ENCODE measurements at regions not wholly inside any gene's neighbourhood (a gene's known extent, or its start where the extent isn't known, plus 50 kb on each side); places are given as distances from the start of the nearest gene placed in this dataset.

DNA sequence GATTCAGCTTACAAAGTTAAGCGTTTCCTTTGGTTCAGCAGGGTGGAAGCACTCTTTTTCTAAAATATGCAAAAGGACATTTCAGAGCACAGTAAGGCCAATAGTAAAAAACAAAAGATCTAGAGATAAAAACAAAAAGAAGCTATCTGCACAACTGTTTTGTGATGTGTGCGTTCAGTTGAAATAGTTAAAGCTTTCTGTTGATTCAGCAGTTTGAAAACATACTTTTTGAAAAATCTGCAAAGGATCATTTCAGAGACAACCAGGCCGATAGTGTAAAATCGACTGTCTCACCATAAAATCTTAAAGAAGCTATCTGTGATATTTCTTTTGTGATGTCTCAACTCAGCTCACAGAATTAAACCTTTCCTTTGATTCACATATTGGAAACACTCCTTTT lies 300.0 kb upstream of the ALG10B start:
- H2BK120ac ChIP-seq (ENCODE audit: insufficient read depth, low read length, poor library complexity) = no peak overlapping the region
- H3K27me3 ChIP-seq (ENCODE audit: insufficient read depth, low read length) = no peaks in the 10 kb centered on the region
- H3K23ac ChIP-seq (ENCODE audit: low read length) = no peak overlapping the region
- no peak overlapping the region for H3K27ac ChIP-seq (ENCODE audit: low read depth, low read length)
- no peak overlapping the region for H4K91ac ChIP-seq (ENCODE audit: low read depth, low read length)
- no peak overlapping the region for H3K18ac ChIP-seq (ENCODE audit: low read length)
- no peak overlapping the region for H2AFZ ChIP-seq (ENCODE audit: insufficient read depth, low read length, poor library complexity)
- no peak overlapping the region for H2AK5ac ChIP-seq (ENCODE audit: low read length)
- DNase-seq = no peak
- H3K9ac ChIP-seq (ENCODE audit: low read length) = no peak overlapping the region
- H2BK5ac ChIP-seq (ENCODE audit: low read depth, low read length, poor library complexity) = no peak overlapping the region
- H3K4me1 ChIP-seq (ENCODE audit: control insufficient read depth in 1 of 2, insufficient read depth in 2 of 2, low read length in 2 of 2) = no peaks in the 10 kb centered on the region
- no peak overlapping the region for H3K4ac ChIP-seq (ENCODE audit: low read depth, low read length)
- H4K12ac ChIP-seq (ENCODE audit: low read depth, low read length) = no peak overlapping the region
- no peaks in the 10 kb centered on the region for H3K36me3 ChIP-seq (ENCODE audit: control insufficient read depth in 1 of 2, insufficient read depth in 2 of 2, low read length in 2 of 2)
- no peaks in the 10 kb centered on the region for H3K9me3 ChIP-seq (ENCODE audit: insufficient read depth, low read depth, low read length)
- H4K8ac ChIP-seq (ENCODE audit: low read depth, low read length) = no peak overlapping the region
- H2BK12ac ChIP-seq (ENCODE audit: low read length) = no peak overlapping the region
- H3K4me2 ChIP-seq (ENCODE audit: low read length) = no peak overlapping the region
- no peak overlapping the region for H3K14ac ChIP-seq (ENCODE audit: low read length)
- no peaks in the 10 kb centered on the region for H3K79me1 ChIP-seq (ENCODE audit: low read length)
- no CpG with 5 or more reads among the region's 4 CpGs for WGBS (ENCODE audit: extremely low coverage, insufficient coverage, insufficient read length)
- no peaks in the 10 kb centered on the region for H3K79me2 ChIP-seq (ENCODE audit: control insufficient read depth, insufficient read depth, low read length, poor library complexity)
- H3K4me3 ChIP-seq (ENCODE audit: low read depth, low read length) = no peak overlapping the region

- Histone ChIP-seq H3K36me3 (ENCODE audit: control insufficient read depth in 1 of 2, insufficient read depth in 2 of 2, low read length in 2 of 2) (no peaks in the 10 kb centered on the region), H3K4me1 (ENCODE audit: control insufficient read depth in 1 of 2, insufficient read depth in 2 of 2, low read length in 2 of 2) (no peaks in the 10 kb centered on the region), H3K4me3 (ENCODE audit: low read depth, low read length) (no peak overlapping the region), H2BK120ac (ENCODE audit: insufficient read depth, low read length, poor library complexity) (no peak overlapping the region), H3K4me2 (ENCODE audit: low read length) (no peak overlapping the region), H3K9me3 (ENCODE audit: insufficient read depth, low read depth, low read length) (peaks cover 3% of the 10 kb centered on the region), H3K14ac (ENCODE audit: low read length) (no peak overlapping the region), H2BK12ac (ENCODE audit: low read length) (no peak overlapping the region), H3K27ac (ENCODE audit: low read depth, low read length) (no peak overlapping the region), H3K27me3 (ENCODE audit: insufficient read depth, low read length) (no peaks in the 10 kb centered on the region), H2AFZ (ENCODE audit: insufficient read depth, low read length, poor library complexity) (no peak overlapping the region), H2AK5ac (ENCODE audit: low read length) (no peak overlapping the region), H3K9ac (ENCODE audit: low read length) (no peak overlapping the region), H2BK5ac (ENCODE audit: low read depth, low read length, poor library complexity) (no peak overlapping the region), H4K8ac (ENCODE audit: low read depth, low read length) (no peak overlapping the region), H3K79me2 (ENCODE audit: control insufficient read depth, insufficient read depth, low read length, poor library complexity) (no peaks in the 10 kb centered on the region), H4K91ac (ENCODE audit: low read depth, low read length) (no peak overlapping the region), H4K12ac (ENCODE audit: low read depth, low read length) (no peak overlapping the region), H3K23ac (ENCODE audit: low read length) (no peak overlapping the region), H3K79me1 (ENCODE audit: low read length) (no peaks in the 10 kb centered on the region), H3K18ac (ENCODE audit: low read length) (no peak overlapping the region), H3K4ac (ENCODE audit: low read depth, low read length) (no peak overlapping the region)
- no peak for DNase-seq
- no CpG with 5 or more reads among the region's 1 CpG for WGBS (ENCODE audit: extremely low coverage, insufficient coverage, insufficient read length)
Measured at GRCh38 chr12:38025916-38026315, 290.7 kb upstream of the ALG10B start.

DNA sequence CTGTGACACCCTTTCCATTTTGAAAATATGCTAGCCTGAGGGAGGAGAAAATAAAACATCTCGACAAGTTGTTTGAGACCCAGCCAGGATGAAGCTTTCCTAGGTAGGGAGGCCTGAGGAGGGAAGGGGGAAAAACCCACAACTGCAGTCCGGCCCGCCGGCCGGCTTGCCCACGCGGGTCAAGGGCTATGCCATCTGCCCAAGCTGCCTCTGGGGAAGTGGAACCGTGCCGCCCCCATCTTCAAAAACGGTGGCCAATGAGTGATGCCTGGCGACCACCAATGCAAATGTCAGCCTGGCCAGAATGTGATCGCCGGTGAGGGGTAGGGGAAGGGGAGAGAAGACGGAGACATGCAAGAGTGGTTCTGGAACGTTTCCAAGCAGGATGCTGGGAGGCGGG lies 263.5 kb upstream of the ALG10B start:
- Histone ChIP-seq H3K36me3 (ENCODE audit: control insufficient read depth in 1 of 2, insufficient read depth in 2 of 2, low read length in 2 of 2) (no peaks in the 10 kb centered on the region), H3K18ac (ENCODE audit: low read length) (no peak overlapping the region), H2AFZ (ENCODE audit: insufficient read depth, low read length, poor library complexity) (no peak overlapping the region), H3K4me1 (ENCODE audit: control insufficient read depth in 1 of 2, insufficient read depth in 2 of 2, low read length in 2 of 2) (no peaks in the 10 kb centered on the region), H3K14ac (ENCODE audit: low read length) (no peak overlapping the region), H2BK5ac (ENCODE audit: low read depth, low read length, poor library complexity) (no peak overlapping the region), H3K9me3 (ENCODE audit: insufficient read depth, low read depth, low read length) (peaks cover 59% of the 10 kb centered on the region), H4K91ac (ENCODE audit: low read depth, low read length) (no peak overlapping the region), H3K4me2 (ENCODE audit: low read length) (no peak overlapping the region), H3K9ac (ENCODE audit: low read length) (no peak overlapping the region), H2BK12ac (ENCODE audit: low read length) (no peak overlapping the region), H3K79me1 (ENCODE audit: low read length) (no peaks in the 10 kb centered on the region), H3K79me2 (ENCODE audit: control insufficient read depth, insufficient read depth, low read length, poor library complexity) (no peaks in the 10 kb centered on the region), H2AK5ac (ENCODE audit: low read length) (no peak overlapping the region), H2BK120ac (ENCODE audit: insufficient read depth, low read length, poor library complexity) (no peak overlapping the region), H3K27ac (ENCODE audit: low read depth, low read length) (no peak overlapping the region), H4K12ac (ENCODE audit: low read depth, low read length) (no peak overlapping the region), H3K27me3 (ENCODE audit: insufficient read depth, low read length) (no peaks in the 10 kb centered on the region), H3K23ac (ENCODE audit: low read length) (no peak overlapping the region), H4K8ac (ENCODE audit: low read depth, low read length) (no peak overlapping the region), H3K4ac (ENCODE audit: low read depth, low read length) (no peak overlapping the region), H3K4me3 (ENCODE audit: low read depth, low read length) (no peak overlapping the region)
- no peak for DNase-seq
- WGBS (ENCODE audit: extremely low coverage, insufficient coverage, insufficient read length) = no CpG with 5 or more reads among the region's 16 CpGs

GRCh38 chr12:38053655-38054464 lies 262.7 kb upstream of the ALG10B start:
- peak; percentile 76 to 91 for DNase-seq
- H3K23ac ChIP-seq (ENCODE audit: low read length) = no peak overlapping the region
- H2BK12ac ChIP-seq (ENCODE audit: low read length) = no peak overlapping the region
- no peak overlapping the region for H3K14ac ChIP-seq (ENCODE audit: low read length)
- H4K8ac ChIP-seq (ENCODE audit: low read depth, low read length) = no peak overlapping the region
- H3K27ac ChIP-seq (ENCODE audit: low read depth, low read length) = no peak overlapping the region
- no peak overlapping the region for H3K18ac ChIP-seq (ENCODE audit: low read length)
- no peak overlapping the region for H3K4me2 ChIP-seq (ENCODE audit: low read length)
- H3K36me3 ChIP-seq (ENCODE audit: control insufficient read depth in 1 of 2, insufficient read depth in 2 of 2, low read length in 2 of 2) = peaks cover 0 to 2% of the 10 kb centered on the region in 2 experiments
- no peaks in the 10 kb centered on the region for H3K27me3 ChIP-seq (ENCODE audit: insufficient read depth, low read length)
- no CpG with 5 or more reads among the region's 34 CpGs for WGBS (ENCODE audit: extremely low coverage, insufficient coverage, insufficient read length)
- H3K79me2 ChIP-seq (ENCODE audit: control insufficient read depth, insufficient read depth, low read length, poor library complexity) = no peaks in the 10 kb centered on the region
- H4K91ac ChIP-seq (ENCODE audit: low read depth, low read length) = no peak overlapping the region
- no peak overlapping the region for H3K4me3 ChIP-seq (ENCODE audit: low read depth, low read length)
- H2BK120ac ChIP-seq (ENCODE audit: insufficient read depth, low read length, poor library complexity) = no peak overlapping the region
- H3K9me3 ChIP-seq (ENCODE audit: insufficient read depth, low read depth, low read length) = peaks cover 53% of the 10 kb centered on the region
- no peaks in the 10 kb centered on the region for H3K4me1 ChIP-seq (ENCODE audit: control insufficient read depth in 1 of 2, insufficient read depth in 2 of 2, low read length in 2 of 2)
- H3K9ac ChIP-seq (ENCODE audit: low read length) = no peak overlapping the region
- H4K12ac ChIP-seq (ENCODE audit: low read depth, low read length) = no peak overlapping the region
- no peak overlapping the region for H3K4ac ChIP-seq (ENCODE audit: low read depth, low read length)
- H2AFZ ChIP-seq (ENCODE audit: insufficient read depth, low read length, poor library complexity) = no peak overlapping the region
- H3K79me1 ChIP-seq (ENCODE audit: low read length) = no peaks in the 10 kb centered on the region
- H2AK5ac ChIP-seq (ENCODE audit: low read length) = no peak overlapping the region
- H2BK5ac ChIP-seq (ENCODE audit: low read depth, low read length, poor library complexity) = no peak overlapping the region

Data from trophoblast cell (in vitro differentiated cells and primary cell).